ENCODE measurements at regions not wholly inside any gene's neighbourhood (a gene's known extent, or its start where the extent isn't known, plus 50 kb on each side); places are given as distances from the start of the nearest gene placed in this dataset.

- TF ChIP-seq CTCF (IDR thresholded peaks at IDR 0.05; ENCODE audit: insufficient read depth, low read length), result no peak
- no peaks in the 10 kb centered on the region for H3K27me3 ChIP-seq (ENCODE audit: insufficient read depth, poor library complexity, severe bottlenecking)
- no peak for DNase-seq (ENCODE audit: low read depth in 1 of 2, low spot score in 1 of 2)
- no peak overlapping the region for H3K4me3 ChIP-seq (replicated peaks; ENCODE audit: insufficient read depth, low read length)
- no peak overlapping the region for H3K27ac ChIP-seq (replicated peaks)
These were observed 330.3 kb downstream of the UACA start for GRCh38 chr15:70432924-70433495.

DNA sequence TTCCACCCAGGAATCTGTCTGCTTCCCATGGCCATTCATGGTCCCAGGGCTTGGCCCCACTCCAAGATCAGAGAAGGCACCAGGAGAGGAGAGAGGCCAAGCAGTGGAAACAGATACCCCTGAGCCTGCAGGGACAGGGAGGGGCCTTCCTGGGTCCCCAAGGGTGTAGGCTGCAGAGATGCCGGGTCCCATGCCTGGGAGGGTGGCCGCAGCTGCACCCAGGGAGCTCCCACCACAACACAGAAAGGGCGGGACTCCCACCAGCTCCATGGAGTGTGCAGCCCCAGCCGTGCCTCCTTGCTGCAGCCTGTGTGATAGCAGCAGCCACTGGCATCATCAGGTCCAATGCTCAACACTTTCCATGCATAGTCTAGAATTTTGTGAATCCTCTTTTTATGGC lies 331.5 kb downstream of the UACA start:
- no peaks in the 10 kb centered on the region for H3K27me3 ChIP-seq (ENCODE audit: insufficient read depth, poor library complexity, severe bottlenecking)
- DNase-seq (ENCODE audit: low read depth in 1 of 2, low spot score in 1 of 2), result no peak
- TF ChIP-seq SPI1 (IDR thresholded peaks at IDR 0.05; ENCODE audit: borderline replicate concordance, low read depth) (no peak), POLR2AphosphoS5 (IDR thresholded peaks at IDR 0.05; ENCODE audit: low read depth) (no peak), GABPA (IDR thresholded peaks at IDR 0.05; ENCODE audit: low read depth) (no peak), CTCF (IDR thresholded peaks at IDR 0.05; ENCODE audit: insufficient read depth, low read length) (no peak)
- TF ChIP-seq, protein P1, sequence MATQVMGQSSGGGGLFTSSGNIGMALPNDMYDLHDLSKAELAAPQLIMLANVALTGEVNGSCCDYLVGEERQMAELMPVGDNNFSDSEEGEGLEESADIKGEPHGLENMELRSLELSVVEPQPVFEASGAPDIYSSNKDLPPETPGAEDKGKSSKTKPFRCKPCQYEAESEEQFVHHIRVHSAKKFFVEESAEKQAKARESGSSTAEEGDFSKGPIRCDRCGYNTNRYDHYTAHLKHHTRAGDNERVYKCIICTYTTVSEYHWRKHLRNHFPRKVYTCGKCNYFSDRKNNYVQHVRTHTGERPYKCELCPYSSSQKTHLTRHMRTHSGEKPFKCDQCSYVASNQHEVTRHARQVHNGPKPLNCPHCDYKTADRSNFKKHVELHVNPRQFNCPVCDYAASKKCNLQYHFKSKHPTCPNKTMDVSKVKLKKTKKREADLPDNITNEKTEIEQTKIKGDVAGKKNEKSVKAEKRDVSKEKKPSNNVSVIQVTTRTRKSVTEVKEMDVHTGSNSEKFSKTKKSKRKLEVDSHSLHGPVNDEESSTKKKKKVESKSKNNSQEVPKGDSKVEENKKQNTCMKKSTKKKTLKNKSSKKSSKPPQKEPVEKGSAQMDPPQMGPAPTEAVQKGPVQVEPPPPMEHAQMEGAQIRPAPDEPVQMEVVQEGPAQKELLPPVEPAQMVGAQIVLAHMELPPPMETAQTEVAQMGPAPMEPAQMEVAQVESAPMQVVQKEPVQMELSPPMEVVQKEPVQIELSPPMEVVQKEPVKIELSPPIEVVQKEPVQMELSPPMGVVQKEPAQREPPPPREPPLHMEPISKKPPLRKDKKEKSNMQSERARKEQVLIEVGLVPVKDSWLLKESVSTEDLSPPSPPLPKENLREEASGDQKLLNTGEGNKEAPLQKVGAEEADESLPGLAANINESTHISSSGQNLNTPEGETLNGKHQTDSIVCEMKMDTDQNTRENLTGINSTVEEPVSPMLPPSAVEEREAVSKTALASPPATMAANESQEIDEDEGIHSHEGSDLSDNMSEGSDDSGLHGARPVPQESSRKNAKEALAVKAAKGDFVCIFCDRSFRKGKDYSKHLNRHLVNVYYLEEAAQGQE (IDR thresholded peaks at IDR 0.05; ENCODE audit: insufficient replicate concordance, low read depth), result no peak
- H3K27ac ChIP-seq (replicated peaks), result no peak overlapping the region; the same call in 1 of the 2 replicates
- H3K4me3 ChIP-seq (replicated peaks; ENCODE audit: insufficient read depth, low read length), result no peak overlapping the region

GRCh38 chr15:70430069-70430468 lies 332.4 kb upstream of the TLE3 start:
- TF ChIP-seq, protein P1 (IDR thresholded peaks at IDR 0.05; ENCODE audit: insufficient replicate concordance, low read depth), result no peak
- TF ChIP-seq SPI1 (IDR thresholded peaks at IDR 0.05; ENCODE audit: borderline replicate concordance, low read depth) (no peak), CTCF (IDR thresholded peaks at IDR 0.05; ENCODE audit: insufficient read depth, low read length) (no peak), GABPA (IDR thresholded peaks at IDR 0.05; ENCODE audit: low read depth) (no peak), POLR2AphosphoS5 (IDR thresholded peaks at IDR 0.05; ENCODE audit: low read depth) (no peak)
- H3K27ac ChIP-seq (replicated peaks), result no peak overlapping the region

GRCh38 chr15:70429056-70429722 lies 331.5 kb upstream of the TLE3 start:
- TF ChIP-seq SPI1 (IDR thresholded peaks at IDR 0.05; ENCODE audit: borderline replicate concordance, low read depth), result no peak
- no peak for TF ChIP-seq POLR2AphosphoS5 (IDR thresholded peaks at IDR 0.05; ENCODE audit: low read depth)
- TF ChIP-seq GABPA (IDR thresholded peaks at IDR 0.05; ENCODE audit: low read depth), result no peak
- no peak for TF ChIP-seq CTCF (IDR thresholded peaks at IDR 0.05; ENCODE audit: insufficient read depth, low read length)
- TF ChIP-seq, protein P1 (IDR thresholded peaks at IDR 0.05; ENCODE audit: insufficient replicate concordance, low read depth), result no peak
- DNase-seq (ENCODE audit: low read depth in 1 of 2, low spot score in 1 of 2), result no peak
- H3K27ac ChIP-seq (replicated peaks), result no peak overlapping the region
- H3K4me3 ChIP-seq (replicated peaks; ENCODE audit: insufficient read depth, low read length), result no peak overlapping the region
- no peaks in the 10 kb centered on the region for H3K27me3 ChIP-seq (ENCODE audit: insufficient read depth, poor library complexity, severe bottlenecking)

More at GRCh38 chr15:70430069-70430468, 332.4 kb upstream of the TLE3 start:
- Histone ChIP-seq H3K27me3 (ENCODE audit: insufficient read depth, poor library complexity, severe bottlenecking) (no peaks in the 10 kb centered on the region), H3K4me3 (replicated peaks; ENCODE audit: insufficient read depth, low read length) (no peak overlapping the region)
- DNase-seq (ENCODE audit: low read depth in 1 of 2, low spot score in 1 of 2), result peak; percentile 34 to 87
